ENCODE measurements at regions not wholly inside any gene's neighbourhood (a gene's known extent, or its start where the extent isn't known, plus 50 kb on each side); places are given as distances from the start of the nearest gene placed in this dataset.
"Not testable (repeated sequence)": the region's sequence is repeated elsewhere in the genome, so short reads cannot be mapped to it uniquely, and the experiment has no call there.

DNA sequence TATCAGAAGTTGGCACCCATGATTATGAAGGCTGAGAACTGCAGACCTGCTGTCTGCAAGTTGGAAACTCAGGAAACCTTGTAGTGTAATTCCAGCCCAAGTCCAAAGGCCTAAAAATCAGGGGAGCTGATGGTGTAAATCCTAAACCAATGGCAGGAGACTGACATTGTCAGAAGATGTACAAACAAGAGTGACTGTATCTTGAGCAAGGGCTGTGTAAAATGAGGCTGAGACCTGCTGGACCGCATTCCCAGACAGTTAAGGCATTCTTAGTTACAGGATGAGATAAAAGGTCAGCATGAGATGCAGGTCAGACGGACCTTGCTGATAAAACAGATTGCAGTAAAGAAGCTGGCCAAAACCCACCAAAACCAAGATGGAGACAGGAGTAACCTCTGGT is 147.7 kb downstream of the COG6 start:
- DNase-seq, result no peak
- in situ Hi-C loops (cut with MboI; ENCODE audit: low pct_unique_long_range_greater_than_20kb, low sequenced_read_pairs), result no loop called here

DNA sequence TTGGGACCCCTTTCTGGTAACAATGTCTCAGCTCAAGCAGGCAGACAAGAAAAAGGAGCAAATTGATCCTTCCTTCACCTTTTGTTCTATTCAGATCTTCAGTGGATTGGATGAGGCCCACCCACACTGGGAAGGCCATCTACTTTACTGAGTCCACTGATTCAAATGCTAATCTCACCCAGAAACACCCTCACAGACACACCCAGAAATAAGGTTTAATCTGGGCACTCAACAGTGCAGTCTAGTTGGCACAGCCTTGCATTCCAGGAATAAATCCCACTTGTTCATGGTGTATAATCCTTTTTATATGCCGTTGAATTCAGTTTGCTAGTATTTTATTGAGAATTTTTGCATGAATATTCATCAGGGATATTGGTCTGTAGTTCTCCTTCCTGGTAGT is 148.4 kb downstream of the COG6 start:
- no peak for DNase-seq
- in situ Hi-C loops (cut with MboI; ENCODE audit: low pct_unique_long_range_greater_than_20kb, low sequenced_read_pairs), result no loop called here

DNA sequence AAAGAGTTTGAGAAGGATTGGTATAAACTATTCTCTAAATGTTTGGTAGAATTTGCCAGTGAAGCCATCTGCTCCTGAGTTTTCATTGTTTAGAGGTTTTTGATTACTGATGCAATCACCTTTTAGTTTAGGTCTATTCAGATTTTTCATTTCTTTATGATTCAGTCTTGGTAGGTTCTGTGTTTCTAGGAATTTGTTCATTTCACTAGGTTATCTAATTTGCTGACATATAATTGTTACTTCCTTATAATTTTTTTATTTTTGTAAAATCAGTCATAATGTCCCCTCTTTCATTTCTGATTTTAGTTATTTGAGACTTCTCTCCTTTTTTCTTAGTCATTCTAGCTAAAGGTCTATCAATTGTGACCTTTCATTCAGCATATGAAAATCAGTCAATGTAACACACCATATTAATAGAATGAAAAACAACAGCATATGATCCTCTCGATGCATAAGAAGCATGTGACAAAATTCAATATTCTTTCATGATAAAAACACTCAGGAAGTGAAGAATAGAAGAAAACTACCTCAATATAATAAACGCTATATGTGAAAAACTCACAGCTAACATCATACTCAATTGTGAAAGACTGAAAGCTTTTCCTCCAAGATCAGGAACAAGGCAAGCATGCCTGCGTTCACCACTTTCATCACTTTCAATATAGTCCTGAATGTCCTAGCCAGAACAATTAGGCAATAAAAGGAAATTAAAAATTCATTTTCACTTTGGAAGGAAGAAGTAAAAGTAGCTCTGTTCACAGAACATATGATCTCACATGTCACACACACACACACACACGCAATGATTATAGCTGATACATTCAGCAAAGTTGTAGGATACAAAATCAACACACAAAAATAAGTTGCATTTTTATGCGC is 149.1 kb downstream of the COG6 start:
- in situ Hi-C loops (cut with MboI; ENCODE audit: low pct_unique_long_range_greater_than_20kb, low sequenced_read_pairs), result no loop called here
- DNase-seq, result no peak

DNA sequence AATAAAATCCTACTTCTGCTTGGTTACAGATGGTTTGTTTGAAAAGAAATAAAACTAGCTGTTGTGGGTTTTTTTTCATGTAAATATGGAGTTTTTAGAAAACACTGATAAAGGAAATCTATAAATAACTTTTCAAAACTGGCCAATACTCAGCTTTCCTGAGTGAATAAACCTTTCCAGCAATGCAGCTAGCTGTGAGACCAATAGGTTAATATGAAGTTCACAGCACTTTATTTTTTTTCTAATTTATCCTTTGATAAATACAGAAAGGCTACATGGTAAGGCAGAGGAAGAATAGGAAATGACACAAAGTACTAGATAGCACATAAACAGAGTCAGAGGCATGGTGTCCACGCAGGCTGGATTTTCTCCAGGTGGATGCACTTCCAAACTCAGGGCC is 154.0 kb downstream of the COG6 start:
- in situ Hi-C loops (cut with MboI; ENCODE audit: low pct_unique_long_range_greater_than_20kb, low sequenced_read_pairs), result no loop called here
- no peak for DNase-seq

DNA sequence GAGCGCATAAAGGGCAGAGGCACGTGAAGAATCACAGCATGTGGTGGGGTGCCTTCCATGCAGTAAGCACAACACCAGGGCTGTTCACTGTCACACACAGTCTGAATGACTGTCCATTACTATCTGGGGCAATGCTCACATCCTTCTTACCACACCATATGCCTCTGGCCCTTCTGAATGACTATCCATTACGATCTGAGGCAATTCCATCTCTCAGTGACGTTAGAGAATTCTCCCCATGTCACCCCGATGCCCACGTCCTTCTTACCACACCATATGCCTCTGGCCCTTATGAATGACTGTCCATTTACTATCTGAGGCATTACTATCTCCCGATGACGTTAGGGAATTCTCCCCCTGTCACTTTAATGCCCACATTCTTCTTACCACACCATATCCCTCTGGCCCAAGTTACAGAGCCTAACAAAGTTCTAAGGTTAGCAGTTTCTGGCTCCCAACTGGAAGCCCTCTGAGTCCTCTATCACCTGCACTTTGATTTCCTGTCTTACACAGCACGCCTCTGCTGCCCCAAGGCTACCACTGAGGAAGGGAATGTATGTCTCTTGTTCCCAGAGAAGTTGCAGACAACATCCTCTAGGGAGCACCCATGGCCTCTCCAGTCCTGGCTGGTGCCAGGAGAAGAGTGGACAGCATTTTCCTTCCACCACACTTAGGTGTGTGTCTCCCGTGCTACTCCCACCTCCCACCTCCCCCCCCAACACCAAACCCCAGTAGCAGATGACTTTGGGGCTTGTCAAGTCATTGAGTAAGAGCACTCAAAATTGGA is 154.8 kb downstream of the COG6 start:
- in situ Hi-C loops (cut with MboI; ENCODE audit: low pct_unique_long_range_greater_than_20kb, low sequenced_read_pairs), result no loop called here
- no peak for DNase-seq

DNA sequence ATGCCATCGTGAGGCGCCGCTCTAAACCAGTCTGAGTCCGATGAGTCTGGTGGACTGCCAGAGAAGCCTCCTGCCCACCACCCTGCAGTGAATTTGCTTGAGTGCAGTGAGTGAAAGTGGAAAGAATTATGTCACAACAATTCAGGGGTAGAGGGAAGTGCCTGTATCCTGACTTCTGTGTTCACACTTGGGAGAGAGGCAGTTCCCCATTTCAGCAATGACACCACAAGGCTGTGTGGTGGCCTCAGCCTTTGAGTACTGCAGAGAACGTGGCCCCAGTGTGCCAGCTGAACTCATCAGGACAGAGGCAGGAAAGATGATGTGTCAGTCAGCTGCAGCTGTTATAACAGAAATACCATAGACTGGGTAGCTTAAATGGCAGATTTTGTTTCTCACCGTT is 155.6 kb downstream of the COG6 start:
- no peak for DNase-seq
- in situ Hi-C loops (cut with MboI; ENCODE audit: low pct_unique_long_range_greater_than_20kb, low sequenced_read_pairs), result no loop called here

DNA sequence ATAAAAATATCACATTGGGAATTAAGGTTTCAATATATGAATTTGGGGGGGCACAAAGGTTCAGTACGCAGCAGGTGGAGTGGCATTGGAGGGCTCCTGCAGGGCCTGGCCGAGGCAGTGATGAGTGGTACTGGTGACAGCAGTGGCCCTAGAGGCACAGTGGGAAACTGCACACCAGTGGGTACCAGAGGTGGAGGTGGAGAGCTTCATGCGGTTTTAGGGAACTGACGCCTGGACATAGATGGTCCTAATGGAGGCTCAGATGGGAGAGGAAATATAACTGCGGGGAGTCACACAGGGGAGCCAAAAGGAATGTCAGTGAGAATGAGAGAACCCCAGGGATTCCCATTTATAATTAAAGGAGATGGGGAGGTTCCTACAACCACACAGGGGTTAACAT is 156.2 kb downstream of the COG6 start:
- in situ Hi-C loops (cut with MboI; ENCODE audit: low pct_unique_long_range_greater_than_20kb, low sequenced_read_pairs), result no loop called here
- DNase-seq, result no peak

DNA sequence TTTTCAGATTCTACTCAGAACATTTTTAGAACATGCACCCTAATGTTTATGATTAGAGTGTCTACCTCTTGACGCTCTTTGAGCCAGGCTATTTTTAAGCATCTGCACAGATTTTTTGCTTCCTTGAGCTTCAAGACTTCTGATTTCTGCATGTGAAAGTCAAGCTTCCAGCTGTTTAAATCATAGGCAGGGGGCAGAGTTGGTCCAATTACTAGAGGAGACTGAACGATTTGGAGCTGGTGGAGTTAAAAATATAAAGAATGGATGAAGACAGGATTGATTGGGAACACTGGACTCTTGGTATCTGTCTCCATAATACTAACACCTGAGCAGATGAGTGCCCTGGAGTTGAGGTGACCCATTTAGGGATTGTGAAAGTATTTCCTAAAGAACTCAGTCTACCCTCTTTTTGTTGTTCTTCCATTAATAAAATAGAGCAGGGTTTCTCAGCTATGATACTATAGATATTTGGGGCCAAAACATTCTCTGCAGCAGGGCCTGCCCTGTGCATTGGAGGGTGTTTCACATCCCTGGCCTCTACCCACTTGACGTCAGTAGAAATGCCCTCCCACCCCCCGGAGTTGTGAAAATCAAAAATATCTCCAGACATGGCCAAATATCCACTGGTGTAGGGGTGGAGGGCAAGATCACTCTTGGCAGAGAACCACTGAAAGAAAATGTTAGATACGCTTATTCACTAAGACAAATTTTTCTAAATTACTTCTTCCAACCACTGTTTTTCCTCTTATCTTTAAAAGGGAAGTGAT is 160.1 kb downstream of the COG6 start:
- DNase-seq, result no peak
- in situ Hi-C loops (cut with MboI; ENCODE audit: low pct_unique_long_range_greater_than_20kb, low sequenced_read_pairs), result no loop called here

DNA sequence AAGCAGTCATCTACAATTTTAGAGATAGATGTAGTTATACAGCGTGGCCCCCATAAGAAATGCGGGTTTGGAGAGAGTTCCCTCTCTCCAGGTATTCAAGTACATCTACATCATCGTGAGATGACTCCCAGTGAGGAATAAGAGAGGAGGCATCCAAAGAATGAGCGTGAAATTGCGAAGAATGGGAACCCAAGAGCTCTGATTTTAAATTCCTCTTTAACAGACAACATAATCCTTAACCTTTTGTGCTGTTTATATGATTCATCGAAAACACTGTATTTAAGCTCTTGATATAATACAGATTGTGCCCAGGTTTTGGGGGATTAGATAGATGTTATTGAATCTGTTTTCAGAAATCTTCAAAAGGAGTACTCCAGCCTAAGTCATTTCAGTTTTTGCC is 161.5 kb downstream of the COG6 start:
- DNase-seq, result no peak
- in situ Hi-C loops (cut with MboI; ENCODE audit: low pct_unique_long_range_greater_than_20kb, low sequenced_read_pairs), result no loop called here

DNA sequence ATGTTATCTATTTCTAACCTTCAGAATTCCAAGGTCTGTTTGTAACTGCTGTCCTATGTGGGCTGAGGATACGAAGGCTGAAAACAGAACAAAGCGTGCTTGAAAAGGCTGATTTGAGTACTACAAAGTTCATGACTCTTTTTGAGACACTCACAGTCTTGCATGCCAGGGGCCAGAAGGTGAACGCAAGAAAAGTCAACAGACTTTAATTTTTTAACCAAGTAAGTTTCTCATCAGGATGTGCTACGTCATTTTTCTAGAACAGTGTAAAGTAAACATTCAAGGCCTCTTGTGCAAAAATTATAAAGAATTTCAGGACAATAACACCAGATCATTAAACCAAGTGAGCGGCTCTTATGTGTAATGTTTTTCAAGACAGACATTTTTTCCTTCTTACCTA is 163.5 kb downstream of the COG6 start:
- no peak for DNase-seq
- in situ Hi-C loops (cut with MboI; ENCODE audit: low pct_unique_long_range_greater_than_20kb, low sequenced_read_pairs), result no loop called here

DNA sequence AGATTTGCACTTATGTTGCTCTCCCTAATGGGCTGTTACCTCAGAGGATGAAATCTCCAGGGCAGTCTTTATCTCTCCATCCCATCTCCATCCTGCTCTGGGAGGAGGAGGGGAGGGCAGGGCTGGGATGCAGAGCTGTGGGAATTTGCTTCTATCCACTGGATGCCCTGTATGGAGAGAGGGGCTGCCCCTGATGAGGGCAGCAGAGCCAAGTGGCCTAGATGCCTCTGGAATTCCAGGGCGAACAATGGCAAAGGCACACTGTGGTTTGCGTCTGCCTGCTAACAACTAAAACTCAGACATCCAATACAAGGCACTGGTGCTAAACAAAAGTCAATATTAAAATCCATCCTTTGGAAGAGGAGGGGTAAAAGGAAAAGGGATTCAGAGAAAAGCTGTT is 165.1 kb downstream of the COG6 start:
- DNase-seq, result no peak
- in situ Hi-C loops (cut with MboI; ENCODE audit: low pct_unique_long_range_greater_than_20kb, low sequenced_read_pairs), result no loop called here

DNA sequence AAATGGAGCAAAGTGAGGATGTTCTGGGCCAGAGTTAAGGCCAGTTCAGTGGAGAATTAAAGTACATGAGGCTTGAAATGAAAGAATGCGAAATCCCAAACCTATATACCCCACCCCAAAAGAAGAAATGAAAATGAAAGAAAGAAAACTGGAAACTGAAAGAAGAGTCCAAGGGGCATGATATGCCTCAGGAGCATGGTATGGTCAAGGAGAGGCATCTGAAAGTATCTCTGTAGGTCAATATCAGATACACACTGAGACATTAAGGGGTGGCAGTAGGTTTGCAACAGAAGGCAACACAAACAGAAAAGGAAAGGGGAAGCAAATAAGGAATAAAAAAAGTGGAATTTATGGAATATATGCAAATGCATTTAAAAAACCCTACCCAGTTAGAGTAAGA is 166.5 kb downstream of the COG6 start:
- no peak for DNase-seq
- in situ Hi-C loops (cut with MboI; ENCODE audit: low pct_unique_long_range_greater_than_20kb, low sequenced_read_pairs), result no loop called here

DNA sequence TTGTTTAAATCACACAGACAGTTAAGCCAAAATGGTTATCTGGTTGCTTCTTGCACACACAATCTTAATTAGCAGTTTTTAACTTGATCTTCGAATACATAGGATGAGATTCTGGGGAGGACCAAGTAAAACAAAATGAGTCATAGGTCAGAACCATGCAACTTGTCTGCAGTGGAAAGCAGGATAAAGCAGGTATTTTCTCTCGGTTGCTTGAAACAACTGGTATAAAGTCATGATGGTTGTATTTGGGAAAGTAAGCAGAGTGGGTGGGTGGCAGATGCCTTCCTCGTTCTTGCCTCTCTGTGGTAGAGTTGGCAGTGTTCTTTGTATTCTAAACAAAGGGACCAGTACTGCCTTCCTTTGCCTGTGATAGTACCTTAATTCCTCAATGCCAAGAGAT is 167.0 kb downstream of the COG6 start:
- in situ Hi-C loops (cut with MboI; ENCODE audit: low pct_unique_long_range_greater_than_20kb, low sequenced_read_pairs), result no loop called here
- no peak for DNase-seq

DNA sequence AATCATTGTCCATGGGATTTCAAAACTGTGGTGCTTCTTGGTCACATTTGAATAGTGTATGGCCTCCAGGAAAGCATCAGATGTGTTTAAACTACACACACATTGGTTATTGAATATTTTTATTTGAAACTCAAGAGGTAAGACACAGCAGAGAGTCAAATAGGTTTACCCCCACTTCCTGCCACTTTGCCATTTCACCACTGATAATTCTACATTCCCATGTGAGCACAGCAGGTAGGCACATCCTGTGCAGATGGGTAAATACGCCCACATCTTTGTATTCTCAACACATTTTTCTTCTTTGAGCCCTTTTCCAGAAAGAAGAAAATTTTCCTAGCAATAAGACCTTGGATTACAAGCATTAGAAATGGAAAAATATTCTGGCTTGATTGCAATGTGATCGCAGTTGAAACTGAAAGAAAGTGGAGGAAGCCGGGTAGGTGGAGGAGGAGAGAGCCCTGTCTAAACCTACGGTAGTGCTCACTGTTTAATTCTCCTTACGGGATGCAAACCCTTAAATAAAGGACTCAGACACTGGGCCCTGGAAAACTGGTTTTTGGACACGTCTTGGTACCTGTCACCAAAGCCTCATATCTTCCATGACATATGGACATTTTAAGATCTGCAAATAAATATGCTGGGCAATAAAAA is 167.7 kb downstream of the COG6 start:
- in situ Hi-C loops (cut with MboI; ENCODE audit: low pct_unique_long_range_greater_than_20kb, low sequenced_read_pairs), result no loop called here
- no peak for DNase-seq

DNA sequence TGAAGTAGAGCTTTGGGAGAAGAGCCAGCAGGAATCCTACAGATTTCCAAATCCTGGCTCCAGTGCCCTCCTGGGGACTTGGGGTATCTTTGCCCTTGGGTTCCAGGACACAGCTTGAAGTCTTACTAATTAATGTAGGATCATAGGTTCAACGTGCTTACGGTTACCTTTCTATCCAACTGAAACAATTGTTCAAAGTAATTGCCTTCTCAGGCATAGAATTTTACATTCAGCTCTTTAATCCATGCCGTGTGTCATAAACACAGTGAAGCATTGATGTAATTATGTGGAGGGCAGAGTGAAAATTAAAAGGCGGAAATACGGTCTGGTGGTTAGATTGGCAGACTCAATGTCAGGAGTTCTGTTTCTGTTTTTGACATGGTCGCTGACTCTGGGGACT is 170.4 kb downstream of the COG6 start:
- DNase-seq, result peak; percentile 47
- in situ Hi-C loops (cut with MboI; ENCODE audit: low pct_unique_long_range_greater_than_20kb, low sequenced_read_pairs), result no loop called here

DNA sequence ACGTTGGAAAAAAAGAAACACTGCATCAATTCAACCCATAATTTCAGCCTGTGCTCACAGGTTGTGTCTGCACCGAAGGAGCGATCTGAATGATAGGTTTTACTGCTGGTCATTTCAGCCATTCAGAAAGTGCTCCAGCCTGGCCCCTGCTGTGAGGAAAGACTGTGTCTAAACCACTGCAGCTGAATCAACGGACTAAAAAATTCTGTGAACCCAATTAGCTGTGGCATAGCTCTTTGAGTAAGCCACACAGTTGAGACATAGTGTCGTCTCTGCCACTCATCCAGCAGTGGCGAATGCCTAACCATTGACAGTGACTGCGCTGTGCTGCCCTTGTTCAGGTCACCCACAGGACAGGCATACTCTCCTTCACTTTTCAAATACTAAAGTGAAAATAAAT is 179.8 kb downstream of the COG6 start:
- no peak for DNase-seq
- in situ Hi-C loops (cut with MboI; ENCODE audit: low pct_unique_long_range_greater_than_20kb, low sequenced_read_pairs), result no loop called here

DNA sequence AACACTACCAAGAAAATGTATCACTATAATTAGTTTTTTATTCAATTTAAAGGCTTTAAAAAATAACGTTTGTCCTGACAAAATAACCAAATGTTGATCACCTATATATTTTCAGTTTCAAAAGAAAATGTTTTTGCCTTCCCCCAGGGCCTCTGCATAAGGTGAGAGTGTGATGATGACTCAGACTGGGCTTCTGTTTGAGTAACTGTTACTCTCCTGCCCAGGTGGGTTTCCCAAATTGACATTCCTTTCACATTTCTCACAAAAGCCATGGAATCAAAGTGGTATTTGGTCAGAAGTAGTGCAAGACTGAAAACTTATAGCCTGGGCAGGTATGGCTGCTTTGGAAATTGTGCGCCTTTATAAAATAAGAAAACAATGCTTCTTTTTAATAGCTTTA is 180.6 kb downstream of the COG6 start:
- in situ Hi-C loops (cut with MboI; ENCODE audit: low pct_unique_long_range_greater_than_20kb, low sequenced_read_pairs), result no loop called here
- no peak for DNase-seq

DNA sequence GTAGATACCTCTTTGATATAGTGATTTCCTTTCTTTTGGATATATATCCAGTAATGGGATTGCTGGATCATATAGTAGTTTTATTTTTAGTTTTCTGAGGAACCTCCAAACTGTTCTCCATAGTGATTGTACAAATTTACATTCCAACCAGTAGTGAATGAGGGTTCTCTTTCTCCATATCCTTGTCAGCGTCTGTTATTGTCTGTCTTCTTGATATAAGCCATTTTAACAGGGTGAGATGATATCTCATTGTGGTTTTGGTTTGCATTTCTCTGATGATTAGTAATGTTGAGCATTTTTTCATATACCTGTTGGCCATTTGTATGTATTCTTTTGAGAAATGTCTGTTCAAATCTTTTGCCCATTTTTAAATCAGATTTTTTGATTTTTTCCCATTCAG is 182.4 kb downstream of the COG6 start:
- DNase-seq; in situ Hi-C loops (cut with MboI; ENCODE audit: low pct_unique_long_range_greater_than_20kb, low sequenced_read_pairs): not testable (repeated sequence)

DNA sequence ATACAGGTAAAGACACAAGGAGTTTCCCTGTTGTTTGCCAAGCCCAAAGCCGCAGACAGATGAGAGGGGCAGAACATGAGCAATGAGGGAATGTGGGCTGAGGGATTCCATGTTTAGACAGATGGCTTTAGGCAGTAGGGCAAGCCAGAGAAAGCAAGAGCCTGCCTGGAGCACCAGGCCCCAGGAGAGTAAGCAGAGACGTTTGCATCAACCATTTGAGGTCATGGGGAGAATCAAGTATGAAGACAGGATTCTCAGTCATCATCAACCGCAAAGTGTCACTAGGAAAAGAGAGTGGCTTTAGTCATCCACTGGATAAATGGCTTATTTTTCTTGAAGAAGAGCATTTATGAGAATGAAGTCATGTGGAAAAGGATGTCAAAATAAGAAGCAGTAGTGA is 184.7 kb downstream of the COG6 start:
- in situ Hi-C loops (cut with MboI; ENCODE audit: low pct_unique_long_range_greater_than_20kb, low sequenced_read_pairs), result no loop called here
- no peak for DNase-seq
